K562 (cell line): ENCODE measurements at regions not wholly inside any gene's neighbourhood (a gene's known extent, or its start where the extent isn't known, plus 50 kb on each side); places are given as distances from the start of the nearest gene placed in this dataset.

Experiments
- ATAC-seq: fragments of 200-7000 bp; cut with Tn5 transposase; 3 replicates; pipeline ENCODE4 v1.9.1; 2020; ENCODE audit warnings: moderate library complexity
- BruUV-seq: library from RNA; stranded (reverse); fragments of 400-500 nt; replicated peaks from 2 replicates; lab custom pipeline; 2021; lab: Mats Ljungman, UMichigan
- CTCF ChIA-PET: fragments of 300-600 bp; formaldehyde crosslinking; extraction: SDS; loops from one replicate; lab custom pipeline; 2021; ENCODE audit warnings: low intra/inter-chr PET ratio; lab: Yijun Ruan, JAX
- POLR2A ChIA-PET: fragments of 300-600, 350-650 bp; sonication (Branson Sonifier 250); formaldehyde crosslinking; extraction: SDS; loops from one replicate; lab custom pipeline; 2021; ENCODE audit warnings: antibody characterized with exemption, inconsistent platforms; lab: Yijun Ruan, JAX
- DNase-seq, 4 experiments: peaks; one replicate each; pipeline versions ENCODE4 v3.0.0 to v3.0.0-alpha.2; 2011 to 2018; ENCODE audit warnings: low spot score in 3 of 4, mixed read lengths in 3 of 4; ENCODE audit errors: extremely low read depth in 1 of 4
- FAIRE-seq: peaks from 2 replicates; lab custom pipeline; 2011; peaks lifted over from hg19 to GRCh38; lab: Jason Lieb, UNC
- H2AFZ ChIP-seq: 2 replicates; pipeline ENCODE4 v1.6.0; 2011; ENCODE audit warnings: low read depth, low read length, control low read depth, inconsistent platforms
- H3K27ac ChIP-seq: fragments of 200-600 bp; 3 replicates; pipeline ENCODE4 v1.8.0; 2011; ENCODE audit warnings: low read depth, mild to moderate bottlenecking, control low read depth, inconsistent platforms, low read length, moderate library complexity, mixed read lengths; ENCODE audit errors: extremely low read depth
- H3K27me3 ChIP-seq, 2 experiments: fragments of 300-600 bp in 1 of 2; 2 replicates in 1 of 2; 3 replicates in 1 of 2; pipeline versions ENCODE4 v1.6.0 to v1.8.0; 2011; ENCODE audit warnings: inconsistent platforms in 2 of 2, low read length in 2 of 2, mild to moderate bottlenecking in 1 of 2, mixed read lengths in 1 of 2, moderate library complexity in 1 of 2; ENCODE audit not compliant: control insufficient read depth in 2 of 2, insufficient read depth in 2 of 2
- H3K36me3 ChIP-seq: fragments of 300-600 bp; 3 replicates; pipeline ENCODE4 v1.8.0; 2011; ENCODE audit warnings: mild to moderate bottlenecking, low read length, inconsistent platforms; ENCODE audit not compliant: control insufficient read depth, insufficient read depth
- H3K4me1 ChIP-seq, 2 experiments: fragments of 200-600 bp in 1 of 2; replicated peaks in 1 of 2; 2 replicates in 1 of 2; 3 replicates in 1 of 2; pipeline versions ENCODE4 v1.5.1 to v1.8.0; 2011; ENCODE audit warnings: inconsistent platforms in 2 of 2, low read length in 2 of 2, mild to moderate bottlenecking in 1 of 2, mixed read lengths in 1 of 2, moderate library complexity in 1 of 2; ENCODE audit not compliant: control insufficient read depth in 2 of 2, insufficient read depth in 2 of 2
- H3K4me2 ChIP-seq: 2 replicates; pipeline ENCODE4 v1.6.1; 2011; ENCODE audit warnings: low read length, control low read depth, inconsistent platforms, mixed read lengths; ENCODE audit not compliant: insufficient read depth
- H3K4me3 ChIP-seq: fragments of 200-600 bp; sonication (generic), shearing (Covaris generic); 2 replicates; pipeline ENCODE4 v1.5.1; 2016; ENCODE audit warnings: control low read depth, inconsistent platforms
- H3K79me2 ChIP-seq: fragments of 200-600 bp; 3 replicates; pipeline ENCODE4 v1.8.0; 2011; ENCODE audit warnings: low read length, inconsistent platforms; ENCODE audit not compliant: control insufficient read depth, insufficient read depth
- H3K9ac ChIP-seq, 2 experiments: 2 replicates each; pipeline versions ENCODE4 v1.6.0 to v1.6.1; 2011; ENCODE audit warnings: low read depth in 2 of 2, low read length in 2 of 2, control low read depth in 1 of 2, inconsistent platforms in 1 of 2, mild to moderate bottlenecking in 1 of 2, mixed read lengths in 1 of 2; ENCODE audit not compliant: insufficient read depth in 1 of 2
- H3K9me1 ChIP-seq: one replicate; pipeline ENCODE4 v1.6.0; 2011; ENCODE audit warnings: inconsistent platforms, mild to moderate bottlenecking, low read length, moderate library complexity; ENCODE audit not compliant: control insufficient read depth, insufficient read depth
- H3K9me3 ChIP-seq: replicated peaks from 2 replicates; pipeline ENCODE4 v1.5.1; 2011; ENCODE audit warnings: low read depth, low read length, inconsistent platforms; ENCODE audit not compliant: control insufficient read depth, insufficient read depth
- H4K20me1 ChIP-seq: replicated peaks from 2 replicates; pipeline ENCODE4 v1.6.1; 2011; ENCODE audit warnings: low read length, inconsistent platforms, mixed read lengths; ENCODE audit not compliant: control insufficient read depth, insufficient read depth
- CHD1 ChIP-seq: fragments of 200-600 bp; sonication (generic); IDR thresholded peaks from one replicate; pipeline ENCODE4 v1.6.1; 2012; ENCODE audit warnings: mild to moderate bottlenecking, moderate library complexity, low read length, inconsistent platforms
- DNMT1 ChIP-seq: fragments of 450-650 bp; IDR thresholded peaks from 2 replicates; pipeline ENCODE4 v1.6.1; 2016; ENCODE audit warnings: antibody characterized with exemption, mild to moderate bottlenecking
- HNRNPH1 ChIP-seq: fragments of 200-400 bp; formaldehyde crosslinking; optimal IDR thresholded peaks from 2 replicates; pipeline ENCODE3; 2017; ENCODE audit warnings: low read depth, mild to moderate bottlenecking, low read length, moderate library complexity
- KHSRP ChIP-seq: fragments of 450-650 bp; IDR thresholded peaks from 2 replicates; pipeline ENCODE4 v1.6.1; 2017
- NELFE ChIP-seq: IDR thresholded peaks from 2 replicates; pipeline ENCODE4 v1.6.1; 2011; ENCODE audit warnings: mild to moderate bottlenecking; ENCODE audit not compliant: insufficient read depth, insufficient read length
- SAP30 ChIP-seq: fragments of 200-600 bp; sonication (generic); IDR thresholded peaks from 2 replicates; pipeline ENCODE4 v1.6.1; 2012; ENCODE audit warnings: borderline replicate concordance, low read depth, mild to moderate bottlenecking, moderate library complexity, low read length, control low read depth, inconsistent platforms; ENCODE audit not compliant: insufficient read depth, poor library complexity, severe bottlenecking
- SMARCA5 ChIP-seq: fragments of 450-650 bp; IDR thresholded peaks from 2 replicates; pipeline ENCODE4 v1.6.1; 2016
- STAT5A ChIP-seq: IDR thresholded peaks from 2 replicates; pipeline ENCODE4 v1.6.1; 2012; ENCODE audit warnings: low read length, inconsistent platforms, borderline replicate concordance
- TAF9B ChIP-seq: fragments of 450-650 bp; IDR thresholded peaks from 2 replicates; pipeline ENCODE4 v1.6.1; 2018; ENCODE audit warnings: mild to moderate bottlenecking; ENCODE audit not compliant: partially characterized antibody
- ZNF174 ChIP-seq: fragments of 250-450 bp; sonication (Bioruptor Pico); IDR thresholded peaks from 2 replicates; pipeline ENCODE4 v1.4.0; 2020; ENCODE audit warnings: mild to moderate bottlenecking
- WGBS: fragments of 100-300 bp; shearing (Covaris generic); methylation state at CpG from one replicate; pipeline ENCODE4 v1.1.6; 2016; ENCODE audit warnings: low coverage, mixed read lengths; ENCODE audit not compliant: insufficient coverage; ENCODE audit errors: missing lambda C conversion rate; 5-methylcytosine and 5-hydroxymethylcytosine counted together
- in situ Hi-C: fragments of 300-500 bp; cut with MboI; formaldehyde crosslinking; loops from 4 replicates; pipeline ENCODE4 v1.15.0; 2018; ENCODE audit warnings: inconsistent platforms, mixed read lengths
- intact Hi-C: fragments of 100-400 bp; cut with micrococcal nuclease; formaldehyde crosslinking; loops from 2 replicates; pipeline ENCODE4 v1.14.2; 2022

DNA sequence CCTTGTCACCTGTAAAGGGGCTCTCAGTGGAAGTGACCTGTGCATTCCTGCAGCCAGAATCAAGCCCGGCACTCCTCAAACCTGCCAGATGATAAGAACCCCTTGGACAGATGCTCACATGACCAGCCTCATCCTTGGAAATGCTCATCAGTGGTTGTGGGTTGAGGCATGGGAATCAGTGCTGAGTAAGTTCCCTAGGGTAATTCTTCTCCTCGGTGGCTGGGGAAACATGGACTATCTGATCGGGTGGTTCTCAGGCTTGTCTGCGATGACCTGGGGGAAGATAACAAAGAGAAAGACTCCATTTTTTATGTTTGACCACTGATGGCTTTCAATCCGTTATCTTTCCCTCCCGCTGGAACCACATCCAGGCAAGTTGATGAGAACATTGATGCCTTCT lies 84.0 kb downstream of the SPP2 start:
- FAIRE-seq (no peak), ATAC-seq (no peak), DNase-seq (no peak)
- BruUV-seq: no TSS peak
- in situ Hi-C loops (no loop called here), intact Hi-C loops (loop anchor here (10.0 kb wide), 1 partner anchor 410 kb away; no protein-coding TSS in a partner anchor)
- Histone ChIP-seq H3K79me2 (no peaks in the 10 kb centered on the region), H3K9me1 (no peaks in the 10 kb centered on the region), H2AFZ (no peak overlapping the region), H3K27me3 (peaks cover 0 to 9% of the 10 kb centered on the region in 2 experiments; a peak in 1 of 5 replicates), H3K9ac (no peak overlapping the region), H3K36me3 (no peaks in the 10 kb centered on the region), H3K4me3 (no peak overlapping the region), H3K4me2 (no peak overlapping the region), H3K4me1 (no peaks in the 10 kb centered on the region; a peak in 1 of 5 replicates), H3K27ac (no peak overlapping the region), H3K9me3 (no peaks in the 10 kb centered on the region), H4K20me1 (no peaks in the 10 kb centered on the region; the same call in 1 of the 2 replicates)
- ChIA-PET CTCF (no interaction called here), POLR2A (no interaction called here)
- TF ChIP-seq HNRNPH1 (no peak), TAF9B (no peak), NELFE (no peak), DNMT1 (no peak), SMARCA5 (no peak), ZNF174 (CRISPR knock-in tag) (no peak), STAT5A (no peak), CHD1 (no peak), SAP30 (no peak), KHSRP (no peak)
- 0% methylated on average over 5 of the region's 6 CpGs for WGBS
